ENCODE measurements at regions not wholly inside any gene's neighbourhood (a gene's known extent, or its start where the extent isn't known, plus 50 kb on each side); places are given as distances from the start of the nearest gene placed in this dataset.

- H3K9me3 Mint-ChIP-seq: no peaks in the 10 kb centered on the region
- no peak overlapping the region for H3K27ac Mint-ChIP-seq
- no peak for DNase-seq (ENCODE audit: low spot score)
- H3K36me3 Mint-ChIP-seq (ENCODE audit: low read depth): no peaks in the 10 kb centered on the region
- H3K4me1 Mint-ChIP-seq (ENCODE audit: low read depth): no peaks in the 10 kb centered on the region
- no peak overlapping the region for H3K4me3 Mint-ChIP-seq
- H3K27me3 Mint-ChIP-seq (ENCODE audit: insufficient read depth): peaks cover 1% of the 10 kb centered on the region
- intact Hi-C loops (cut with micrococcal nuclease): no loop called here
Observed at GRCh38 chr5:135244620-135245021, 154.4 kb downstream of the MACROH2A1 start.

GRCh38 chr5:135243556-135244285, 155.3 kb downstream of the MACROH2A1 start:
- Mint-ChIP-seq H3K36me3 (ENCODE audit: low read depth) (no peaks in the 10 kb centered on the region), H3K9me3 (no peaks in the 10 kb centered on the region), H3K27me3 (ENCODE audit: insufficient read depth) (peaks cover under 1% of the 10 kb centered on the region), H3K27ac (no peak overlapping the region), H3K4me1 (ENCODE audit: low read depth) (no peaks in the 10 kb centered on the region), H3K4me3 (no peak overlapping the region)
- intact Hi-C loops (cut with micrococcal nuclease): no loop called here
- no peak for DNase-seq (ENCODE audit: low spot score)

- Mint-ChIP-seq H3K4me1 (ENCODE audit: low read depth) (no peaks in the 10 kb centered on the region), H3K36me3 (ENCODE audit: low read depth) (no peaks in the 10 kb centered on the region), H3K4me3 (no peak overlapping the region), H3K9me3 (no peaks in the 10 kb centered on the region), H3K27me3 (ENCODE audit: insufficient read depth) (no peaks in the 10 kb centered on the region), H3K27ac (no peak overlapping the region)
- DNase-seq (ENCODE audit: low spot score): no peak
- intact Hi-C loops (cut with micrococcal nuclease): no loop called here
Observed at GRCh38 chr5:135242866-135243555, 156.0 kb downstream of the MACROH2A1 start.

- Mint-ChIP-seq H3K36me3 (ENCODE audit: low read depth) (no peaks in the 10 kb centered on the region), H3K4me1 (ENCODE audit: low read depth) (no peaks in the 10 kb centered on the region), H3K27me3 (ENCODE audit: insufficient read depth) (no peaks in the 10 kb centered on the region), H3K9me3 (no peaks in the 10 kb centered on the region), H3K4me3 (no peak overlapping the region), H3K27ac (no peak overlapping the region)
- intact Hi-C loops (cut with micrococcal nuclease): no loop called here
- DNase-seq (ENCODE audit: low spot score): no peak
Observed at GRCh38 chr5:135242021-135242865, 156.8 kb downstream of the MACROH2A1 start.

- Mint-ChIP-seq H3K4me3 (no peak overlapping the region), H3K36me3 (ENCODE audit: low read depth) (no peaks in the 10 kb centered on the region), H3K9me3 (no peaks in the 10 kb centered on the region), H3K27ac (no peak overlapping the region), H3K27me3 (ENCODE audit: insufficient read depth) (no peaks in the 10 kb centered on the region), H3K4me1 (ENCODE audit: low read depth) (no peaks in the 10 kb centered on the region)
- no peak for DNase-seq (ENCODE audit: low spot score)
- intact Hi-C loops (cut with micrococcal nuclease): no loop called here
Observed at GRCh38 chr5:135241536-135241935, 157.5 kb downstream of the MACROH2A1 start.

GRCh38 chr5:135240781-135241360, 158.2 kb downstream of the MACROH2A1 start:
- no peaks in the 10 kb centered on the region for H3K9me3 Mint-ChIP-seq
- intact Hi-C loops (cut with micrococcal nuclease): no loop called here
- H3K4me1 Mint-ChIP-seq (ENCODE audit: low read depth): no peaks in the 10 kb centered on the region
- no peaks in the 10 kb centered on the region for H3K27me3 Mint-ChIP-seq (ENCODE audit: insufficient read depth)
- no peaks in the 10 kb centered on the region for H3K36me3 Mint-ChIP-seq (ENCODE audit: low read depth)
- no peak overlapping the region for H3K27ac Mint-ChIP-seq
- DNase-seq (ENCODE audit: low spot score): no peak
- no peak overlapping the region for H3K4me3 Mint-ChIP-seq

GRCh38 chr5:135240283-135240633, 158.8 kb downstream of the MACROH2A1 start:
- Mint-ChIP-seq H3K9me3 (no peaks in the 10 kb centered on the region), H3K36me3 (ENCODE audit: low read depth) (no peaks in the 10 kb centered on the region), H3K27me3 (ENCODE audit: insufficient read depth) (no peaks in the 10 kb centered on the region), H3K27ac (no peak overlapping the region), H3K4me1 (ENCODE audit: low read depth) (no peaks in the 10 kb centered on the region), H3K4me3 (no peak overlapping the region)
- DNase-seq (ENCODE audit: low spot score): no peak
- intact Hi-C loops (cut with micrococcal nuclease): no loop called here

GRCh38 chr5:135239453-135240282, 159.4 kb downstream of the MACROH2A1 start:
- H3K27me3 Mint-ChIP-seq (ENCODE audit: insufficient read depth): peaks cover 2% of the 10 kb centered on the region
- H3K4me1 Mint-ChIP-seq (ENCODE audit: low read depth): no peaks in the 10 kb centered on the region
- H3K36me3 Mint-ChIP-seq (ENCODE audit: low read depth): no peaks in the 10 kb centered on the region
- no peak overlapping the region for H3K4me3 Mint-ChIP-seq
- H3K9me3 Mint-ChIP-seq: no peaks in the 10 kb centered on the region
- H3K27ac Mint-ChIP-seq: no peak overlapping the region
- DNase-seq (ENCODE audit: low spot score): no peak
- intact Hi-C loops (cut with micrococcal nuclease): no loop called here

- Mint-ChIP-seq H3K27ac (no peak overlapping the region), H3K36me3 (ENCODE audit: low read depth) (no peaks in the 10 kb centered on the region), H3K9me3 (no peaks in the 10 kb centered on the region), H3K27me3 (ENCODE audit: insufficient read depth) (peaks cover 2% of the 10 kb centered on the region), H3K4me1 (ENCODE audit: low read depth) (no peaks in the 10 kb centered on the region), H3K4me3 (no peak overlapping the region)
- DNase-seq (ENCODE audit: low spot score): no peak
- intact Hi-C loops (cut with micrococcal nuclease): no loop called here
Observed at GRCh38 chr5:135238622-135239452, 160.2 kb downstream of the MACROH2A1 start.

GRCh38 chr5:135237748-135238103, 161.3 kb downstream of the MACROH2A1 start:
- no peaks in the 10 kb centered on the region for H3K36me3 Mint-ChIP-seq (ENCODE audit: low read depth)
- DNase-seq (ENCODE audit: low spot score): no peak
- intact Hi-C loops (cut with micrococcal nuclease): no loop called here

GRCh38 chr5:135236908-135237747, 161.9 kb downstream of the MACROH2A1 start:
- peaks cover 2% of the 10 kb centered on the region for H3K27me3 Mint-ChIP-seq (ENCODE audit: insufficient read depth)
- H3K36me3 Mint-ChIP-seq (ENCODE audit: low read depth): no peaks in the 10 kb centered on the region
- no peak for DNase-seq (ENCODE audit: low spot score)
- H3K27ac Mint-ChIP-seq: no peak overlapping the region
- H3K4me1 Mint-ChIP-seq (ENCODE audit: low read depth): no peaks in the 10 kb centered on the region
- H3K9me3 Mint-ChIP-seq: no peaks in the 10 kb centered on the region
- intact Hi-C loops (cut with micrococcal nuclease): no loop called here
- no peak overlapping the region for H3K4me3 Mint-ChIP-seq

More at GRCh38 chr5:135237748-135238103, 161.3 kb downstream of the MACROH2A1 start:
- peaks cover 2% of the 10 kb centered on the region for H3K27me3 Mint-ChIP-seq (ENCODE audit: insufficient read depth)
- H3K4me1 Mint-ChIP-seq (ENCODE audit: low read depth): no peaks in the 10 kb centered on the region
- H3K27ac Mint-ChIP-seq: no peak overlapping the region
- no peaks in the 10 kb centered on the region for H3K9me3 Mint-ChIP-seq
- H3K4me3 Mint-ChIP-seq: no peak overlapping the region
